Left kidney (tissue), 1 donor: ENCODE measurements at regions not wholly inside any gene's neighbourhood (a gene's known extent, or its start where the extent isn't known, plus 50 kb on each side); places are given as distances from the start of the nearest gene placed in this dataset.
"Not testable (repeated sequence)": the region's sequence is repeated elsewhere in the genome, so short reads cannot be mapped to it uniquely, and the experiment has no call there.

ENCODE experiments used
- DNase-seq: peaks from one replicate; pipeline ENCODE4 v3.0.0-alpha.2; 2013

DNA sequence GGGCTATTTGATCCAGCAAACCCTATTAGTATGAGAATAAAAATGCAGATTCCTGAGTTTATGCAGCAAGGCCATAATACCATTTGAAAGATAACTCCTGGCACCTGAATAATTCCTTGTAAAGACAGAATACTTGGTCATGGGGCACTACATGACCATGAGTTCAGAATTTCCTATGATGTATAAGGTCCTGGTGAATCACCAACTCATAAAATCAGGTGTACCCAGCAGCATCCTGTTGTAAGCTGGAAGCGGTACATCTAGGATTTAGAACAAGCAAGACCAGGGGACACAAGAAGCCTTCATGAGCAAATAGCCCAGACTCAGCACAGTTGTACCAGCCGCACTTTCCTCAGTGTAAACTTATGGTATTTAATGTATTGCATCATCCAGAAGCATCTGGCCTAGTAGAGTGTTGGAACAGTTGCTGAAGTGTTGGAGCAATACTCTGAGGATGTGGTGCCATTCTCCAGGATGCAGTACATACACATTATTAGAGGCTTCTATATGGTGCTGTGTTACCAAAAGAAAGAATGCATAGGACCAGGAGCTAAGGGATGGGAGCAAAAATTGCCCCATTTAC, 233.4 kb downstream of the SQOR start:
- DNase-seq: no peak

DNA sequence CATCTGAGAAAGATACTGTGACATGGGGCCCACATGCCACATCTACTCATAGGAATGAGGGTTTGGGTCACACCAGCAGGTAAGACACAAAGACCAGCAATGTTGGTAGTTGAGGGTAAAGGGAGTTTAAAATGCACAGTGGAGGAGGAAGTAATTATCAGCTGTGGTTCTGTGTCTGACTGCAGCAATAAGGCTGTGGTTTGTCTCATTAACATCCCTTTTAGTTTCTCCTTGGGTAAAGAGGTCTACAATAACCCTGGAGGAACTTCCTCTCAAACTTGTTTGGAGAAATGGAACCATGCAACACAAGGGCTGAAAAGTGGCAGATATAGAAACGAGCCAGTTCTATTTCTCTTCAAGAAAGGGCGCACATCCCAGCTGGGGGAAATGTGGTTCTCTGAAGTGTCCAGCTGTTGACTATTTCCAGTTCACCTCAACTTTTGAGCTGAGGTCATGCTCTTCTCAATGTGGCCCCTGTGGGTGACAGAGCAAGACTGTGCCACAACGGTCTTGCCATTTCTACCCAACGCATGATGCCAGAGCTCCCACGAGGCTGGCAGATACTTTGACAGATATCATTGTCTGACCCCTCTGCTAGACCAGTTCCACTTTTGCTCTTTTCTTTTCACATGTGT, 234.3 kb downstream of the SQOR start:
- DNase-seq: no peak

DNA sequence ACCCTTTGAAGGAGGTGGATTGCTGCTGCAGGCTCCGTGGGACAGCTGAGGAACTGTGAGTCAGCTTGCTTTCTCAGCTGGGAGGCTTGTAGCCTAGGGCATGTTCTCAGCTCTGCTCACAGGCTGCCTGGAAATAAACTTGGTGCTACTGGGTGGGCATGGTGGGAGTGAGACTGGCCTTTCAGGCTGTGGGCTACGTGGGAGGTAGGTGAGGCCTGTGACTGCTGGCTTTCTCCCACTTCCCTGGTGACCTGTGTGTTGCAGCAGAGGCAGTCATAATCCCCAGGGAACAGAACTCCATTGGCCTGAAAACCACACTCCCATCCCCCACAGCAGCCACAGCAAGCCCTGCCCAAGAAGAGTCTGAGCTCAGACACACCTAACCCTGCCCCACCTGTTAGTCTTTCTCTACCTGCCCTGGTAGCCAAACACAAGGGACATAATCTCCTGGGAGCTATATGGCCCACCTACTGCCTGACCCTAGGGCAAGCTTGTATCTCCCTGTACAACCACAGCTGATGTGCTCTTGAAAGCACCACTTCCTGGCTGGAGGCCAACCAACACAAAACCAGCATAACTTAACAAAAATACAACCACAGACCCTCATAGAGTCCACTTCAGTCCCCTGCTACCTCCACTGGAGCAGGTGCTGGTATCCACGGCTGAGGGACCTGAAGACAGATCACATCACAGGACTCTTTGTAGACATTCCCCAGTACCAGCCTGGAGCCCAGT, 236.5 kb downstream of the SQOR start:
- DNase-seq: no peak

DNA sequence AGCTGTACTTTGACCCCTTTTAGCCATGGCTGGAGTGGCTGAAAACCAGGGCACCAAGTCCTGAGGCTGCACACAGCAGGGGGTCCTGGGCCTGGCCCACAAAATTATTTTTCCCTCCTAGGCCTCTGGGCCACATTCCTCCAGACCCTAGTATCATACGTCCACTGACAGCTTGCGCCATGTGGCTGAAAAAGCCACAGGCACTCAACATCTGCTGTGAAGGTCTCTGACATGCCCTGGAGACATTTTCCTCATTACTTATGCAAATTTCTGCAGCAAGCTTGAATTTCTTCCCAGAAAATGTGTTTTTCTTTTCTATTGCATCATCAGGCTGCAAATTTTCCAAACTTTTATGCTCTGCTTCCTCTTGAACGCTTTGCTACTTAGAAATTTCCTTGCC, 239.0 kb downstream of the SQOR start:
- no peak for DNase-seq

DNA sequence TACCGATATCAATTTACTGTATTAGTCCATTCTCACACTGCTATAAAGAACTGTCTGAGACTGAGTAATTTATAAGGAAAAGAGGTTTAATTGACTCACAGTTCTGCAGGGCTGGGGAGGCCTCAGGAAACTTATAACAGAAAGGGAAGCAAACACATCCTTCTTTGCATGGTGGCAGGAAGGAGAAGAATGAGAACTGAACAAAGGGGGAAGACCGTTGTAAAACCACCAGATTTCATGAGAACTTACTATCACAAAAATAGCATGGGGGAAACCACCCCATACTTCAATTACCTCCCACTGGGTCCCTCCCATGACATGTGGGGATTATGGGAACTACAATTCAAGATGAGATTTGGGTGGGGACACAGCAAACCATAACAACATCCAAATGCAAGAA, 239.7 kb downstream of the SQOR start:
- not testable (repeated sequence) for DNase-seq

DNA sequence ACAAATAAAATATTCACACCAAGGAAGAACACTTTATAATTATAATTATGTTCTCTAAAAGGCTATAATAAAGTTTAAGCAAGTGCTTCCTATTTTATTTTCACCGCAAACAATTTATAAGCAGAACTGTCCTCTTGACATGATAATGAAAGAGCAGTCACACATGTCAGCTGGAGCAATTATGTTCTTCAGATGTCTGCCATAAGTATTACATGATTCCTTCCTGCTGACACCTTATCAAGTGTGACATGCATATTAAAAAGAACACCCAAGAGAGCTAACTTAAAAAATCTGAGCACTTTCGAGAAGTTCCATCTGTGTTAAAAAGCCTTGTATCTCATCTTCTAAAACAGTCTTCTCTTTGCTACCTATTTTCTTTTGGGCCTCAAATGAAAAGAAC, 249.5 kb downstream of the SQOR start:
- no peak for DNase-seq

DNA sequence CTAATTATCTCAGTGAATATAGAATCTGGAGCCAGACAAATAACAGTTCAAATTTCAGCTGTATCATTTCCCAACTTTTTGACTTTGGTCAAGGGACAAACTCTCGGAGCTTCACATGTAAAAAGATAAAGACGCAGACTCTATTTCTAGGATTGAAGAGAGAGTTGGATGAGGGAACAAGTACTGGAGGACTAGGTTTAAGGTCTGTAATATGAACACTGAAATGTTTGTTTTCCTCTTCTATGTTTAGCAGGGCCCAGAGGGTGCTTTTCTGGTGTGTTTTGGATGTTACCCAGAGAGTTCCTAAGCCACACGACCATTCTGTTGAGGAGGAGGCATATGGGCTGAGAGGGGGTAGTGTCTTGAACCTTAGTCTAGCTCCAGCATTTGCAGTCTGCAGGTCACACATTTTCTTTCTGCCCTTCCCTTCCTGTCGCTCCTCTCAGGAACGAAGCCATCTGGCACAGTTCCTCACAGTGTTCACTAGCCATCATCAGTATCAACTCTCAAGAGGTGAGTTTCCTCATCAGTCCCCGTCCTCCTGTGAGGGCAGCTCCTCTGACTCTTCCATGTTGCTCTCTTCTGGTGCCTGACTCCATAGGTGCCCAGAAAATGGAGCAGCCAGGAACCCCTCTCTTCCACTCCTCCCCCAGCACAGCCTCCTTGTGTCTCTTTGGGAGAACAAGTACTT, 250.1 kb downstream of the SQOR start:
- DNase-seq: no peak

DNA sequence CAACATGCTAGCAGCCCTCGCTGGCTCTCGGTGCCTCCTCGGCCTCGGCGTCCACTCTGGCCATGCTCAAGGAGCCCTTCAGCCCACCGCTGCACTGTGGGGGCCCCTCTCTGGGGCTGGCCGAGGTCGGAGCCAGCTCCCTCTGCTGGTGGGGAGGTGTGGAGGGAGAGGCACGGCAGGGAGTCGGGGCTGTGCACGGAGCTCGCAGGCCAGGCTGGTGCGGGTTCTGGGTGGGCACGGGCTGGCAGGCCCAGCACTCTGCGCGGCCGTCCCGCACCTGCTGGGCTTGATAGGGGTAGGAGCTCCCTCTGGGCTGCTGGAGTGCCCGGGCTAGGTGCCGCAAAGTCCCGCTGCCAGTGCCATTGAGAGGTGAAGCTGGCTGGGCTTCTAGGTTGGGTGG, 251.0 kb downstream of the SQOR start:
- DNase-seq: no peak

DNA sequence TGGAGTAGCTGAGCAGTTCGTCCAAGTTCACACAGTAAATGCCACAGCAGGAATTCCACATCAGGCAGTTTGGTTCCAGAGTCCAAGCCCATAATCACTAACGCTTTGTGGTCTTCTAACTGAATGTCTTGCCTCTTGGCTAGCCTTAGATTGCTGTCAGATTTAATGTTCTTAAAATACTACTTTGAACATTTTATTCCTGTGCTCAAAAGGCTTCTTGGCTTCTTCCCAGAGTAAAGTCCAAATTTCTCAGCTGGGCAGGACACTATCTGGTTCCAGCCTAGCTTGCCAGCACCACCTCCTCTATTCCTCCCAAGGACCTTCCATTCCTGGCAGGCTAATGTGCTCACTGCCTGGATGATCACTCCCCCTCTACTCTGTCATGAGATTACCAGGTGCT, 256.9 kb downstream of the SQOR start:
- no peak for DNase-seq

DNA sequence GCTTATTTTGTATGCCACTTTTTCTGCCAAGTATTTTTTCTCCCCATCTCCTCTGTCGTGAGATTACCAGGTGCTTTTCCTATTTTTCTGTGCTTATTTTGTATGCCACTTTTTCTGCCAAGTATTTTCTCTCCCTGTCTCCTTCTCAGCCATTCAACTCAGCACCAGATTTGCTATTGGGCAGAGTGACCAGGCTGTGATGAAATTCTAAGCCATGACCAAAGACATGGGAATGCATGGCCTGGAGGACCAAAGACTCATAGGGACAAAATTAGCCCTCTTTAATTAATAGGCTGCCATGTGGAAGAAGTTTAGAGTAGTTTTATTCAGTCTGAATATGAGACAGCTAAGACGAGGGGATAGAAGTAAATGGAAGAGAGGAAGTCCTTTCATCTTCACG, 257.4 kb downstream of the SQOR start:
- no peak for DNase-seq

DNA sequence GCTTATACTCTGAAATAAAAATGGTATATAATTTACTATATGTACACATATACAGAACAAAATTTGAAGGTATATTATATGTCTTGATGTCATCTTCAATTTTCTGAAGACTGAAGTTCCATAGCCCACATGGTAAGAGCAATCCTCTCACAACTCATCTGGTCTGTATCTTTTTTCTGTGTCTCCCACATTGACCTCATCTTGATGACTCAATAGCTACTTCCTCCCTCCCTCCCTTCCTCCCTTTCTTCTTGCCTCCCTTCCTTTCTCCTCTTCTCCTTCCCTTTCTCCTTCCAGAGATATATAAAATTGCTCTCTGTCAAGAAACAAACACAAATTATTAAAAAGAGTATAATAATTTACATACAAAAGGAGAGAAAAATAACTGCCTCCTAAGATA, 268.5 kb downstream of the SQOR start:
- no peak for DNase-seq

DNA sequence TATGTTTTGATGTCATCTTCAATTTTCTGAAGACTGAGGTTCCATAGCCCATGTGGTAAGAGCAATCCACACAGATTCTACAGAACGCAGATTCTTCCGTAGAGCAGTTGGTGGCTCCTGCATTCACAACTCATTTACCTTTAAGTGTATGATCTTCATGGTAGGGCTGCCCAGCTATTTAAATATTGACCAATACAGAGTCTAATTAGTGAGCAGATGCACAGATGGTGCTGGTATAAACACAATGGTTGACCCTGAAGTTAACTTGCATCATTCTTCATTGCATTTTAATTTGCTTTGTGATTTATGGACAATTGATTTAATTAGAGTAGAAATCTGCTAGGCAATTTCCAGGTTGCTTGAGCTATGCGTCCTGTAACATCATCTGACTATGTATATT, 269.2 kb downstream of the SQOR start:
- DNase-seq: no peak

DNA sequence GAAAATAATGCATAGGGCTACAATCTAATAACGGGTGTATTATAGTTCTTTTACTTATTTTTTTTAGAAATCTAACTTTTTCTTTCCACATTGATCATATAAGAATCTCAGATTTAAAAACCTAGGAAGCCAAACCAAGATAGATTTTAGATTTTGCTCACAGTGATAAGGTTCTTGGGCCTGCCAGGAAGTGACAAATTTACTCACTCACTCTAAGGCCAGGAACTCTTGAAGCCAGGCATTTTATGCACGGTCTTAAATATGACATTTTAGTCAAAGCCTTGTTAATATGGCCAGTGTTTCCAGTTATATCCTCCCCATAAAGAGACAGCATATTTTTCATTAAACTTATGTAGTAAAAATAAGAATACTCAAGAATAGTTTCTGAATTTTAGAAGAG, 271.4 kb downstream of the SQOR start:
- DNase-seq: no peak

DNA sequence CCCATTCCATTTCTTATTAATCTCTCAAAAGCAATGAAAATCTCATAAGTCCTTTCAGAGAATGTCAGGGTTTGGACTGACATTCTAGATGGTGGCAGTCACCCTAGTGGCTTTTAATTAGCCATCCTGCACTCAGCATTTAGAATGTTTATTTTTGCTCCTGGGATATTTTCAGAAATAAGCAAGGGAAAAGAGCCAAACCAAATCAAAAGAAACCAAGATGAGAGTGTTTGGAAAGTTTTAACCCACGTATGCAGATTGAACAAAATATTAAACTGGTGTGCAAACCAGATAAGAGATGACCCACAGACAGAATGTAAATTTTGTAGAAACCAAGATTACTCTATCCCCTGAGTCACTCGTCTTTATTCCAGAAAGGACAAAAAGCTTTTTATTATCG, 275.8 kb downstream of the SQOR start:
- no peak for DNase-seq

DNA sequence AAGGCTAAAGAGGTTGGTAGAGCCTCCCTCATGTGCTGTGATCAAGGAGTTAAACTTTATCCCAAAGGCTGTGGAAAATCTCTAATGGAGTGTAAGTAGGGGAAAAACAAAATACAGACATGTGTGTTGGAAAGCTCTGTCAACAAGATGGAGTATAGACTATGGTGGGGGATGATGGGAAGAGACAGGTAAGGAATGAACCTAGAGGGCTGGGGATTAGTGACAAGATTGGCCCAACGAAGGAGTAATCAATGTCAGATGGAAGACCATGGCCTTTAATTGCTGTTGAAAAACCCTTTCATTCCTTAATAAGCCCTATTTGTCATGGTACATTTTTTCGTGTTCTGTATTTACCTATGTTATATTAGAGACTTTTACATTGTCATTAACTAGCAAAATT, 278.6 kb downstream of the SQOR start:
- no peak for DNase-seq

DNA sequence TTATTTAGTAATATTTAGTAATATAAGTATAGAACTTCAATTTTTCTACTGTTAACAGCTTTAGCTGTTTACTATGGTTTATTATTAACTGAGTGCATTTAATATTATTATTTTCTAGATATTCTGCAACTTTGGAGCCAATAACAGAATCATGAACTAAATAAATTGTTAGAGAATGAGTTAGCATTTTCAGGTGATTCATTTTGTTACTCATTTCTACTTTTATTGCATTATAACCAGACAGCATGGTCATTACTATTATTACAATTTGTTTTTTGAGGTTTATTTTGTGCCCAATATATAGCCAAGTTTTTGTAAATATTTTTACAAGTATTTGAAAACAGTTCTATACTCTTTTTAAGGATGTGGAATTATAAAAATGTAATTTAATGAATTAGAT, 279.6 kb downstream of the SQOR start:
- no peak for DNase-seq

DNA sequence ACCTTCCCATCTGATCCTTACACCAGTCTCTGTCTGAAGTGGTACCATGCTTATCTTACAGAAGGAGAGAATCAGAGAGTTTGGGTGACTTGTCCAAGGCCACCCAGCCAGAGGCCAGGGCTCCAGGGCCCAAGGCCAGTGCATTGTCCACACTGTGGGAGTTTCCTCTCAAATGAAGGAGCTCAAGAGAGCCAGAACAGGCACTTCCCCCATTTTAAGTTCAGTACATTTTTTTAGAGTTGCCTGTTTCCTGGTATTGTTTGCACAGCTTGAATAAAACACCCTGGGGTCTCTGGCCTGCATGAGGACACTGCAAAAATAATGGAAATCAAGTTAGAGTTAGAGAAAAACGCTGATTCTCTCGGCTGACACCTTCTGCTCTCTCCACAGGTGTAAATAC, 284.0 kb downstream of the SQOR start:
- DNase-seq: no peak

DNA sequence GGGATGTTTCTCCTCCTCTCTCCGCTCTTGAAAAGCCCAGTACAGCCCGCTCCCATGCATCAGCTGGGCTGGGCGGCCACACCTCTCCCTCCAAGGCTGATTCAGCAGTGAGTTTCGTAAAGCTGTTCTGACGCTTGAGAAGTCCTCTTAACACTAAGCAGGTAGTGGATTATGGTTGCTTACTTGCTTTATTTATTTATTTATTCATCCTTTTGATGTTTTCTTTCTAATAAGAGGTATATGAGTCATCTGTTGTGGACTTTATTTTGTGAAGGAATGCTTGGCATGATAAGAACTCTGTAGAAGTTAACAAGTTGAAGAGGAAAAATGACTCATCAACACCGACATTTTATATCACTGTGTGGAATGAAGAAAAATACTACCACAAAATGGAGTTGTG, 285.0 kb downstream of the SQOR start:
- DNase-seq: no peak

DNA sequence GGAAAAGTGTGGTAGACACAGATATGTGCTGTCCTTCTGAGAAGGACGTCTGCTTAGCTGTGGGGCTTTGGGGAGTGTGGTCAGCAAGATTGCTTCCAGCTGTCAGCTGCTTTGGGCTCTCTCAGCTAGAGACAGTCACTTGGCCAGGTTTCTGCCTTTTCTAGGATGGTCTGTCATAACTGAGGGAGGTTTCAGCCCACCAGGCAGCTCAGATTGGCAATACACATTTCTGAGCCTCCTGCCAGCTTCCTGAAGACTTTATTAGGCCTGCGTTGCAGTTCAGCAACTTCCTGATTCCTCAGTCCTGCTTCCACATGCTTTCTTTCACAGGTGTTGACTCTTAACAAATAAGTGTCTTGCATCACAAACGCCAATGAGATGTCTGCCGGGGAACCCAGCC, 286.5 kb downstream of the SQOR start:
- DNase-seq: no peak

DNA sequence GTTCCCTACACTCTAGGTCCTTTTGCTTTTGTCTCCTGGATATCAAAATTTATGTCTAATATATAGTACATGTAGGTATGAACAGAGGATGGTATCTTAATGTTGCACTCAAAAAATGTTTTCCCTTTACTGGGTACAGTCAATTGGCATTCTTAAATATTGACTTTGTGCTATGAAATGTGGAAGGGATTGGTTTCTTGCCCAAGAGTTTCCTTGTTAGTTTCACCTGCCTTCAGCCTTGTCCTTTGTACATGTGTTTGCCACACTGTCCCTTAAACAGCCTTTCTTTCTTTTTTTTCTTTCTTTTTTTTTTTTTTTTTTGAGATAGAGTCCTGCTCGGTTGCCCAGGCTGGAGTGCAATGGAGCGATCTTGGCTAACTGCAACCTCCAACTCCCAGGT, 287.1 kb downstream of the SQOR start:
- no peak for DNase-seq

DNA sequence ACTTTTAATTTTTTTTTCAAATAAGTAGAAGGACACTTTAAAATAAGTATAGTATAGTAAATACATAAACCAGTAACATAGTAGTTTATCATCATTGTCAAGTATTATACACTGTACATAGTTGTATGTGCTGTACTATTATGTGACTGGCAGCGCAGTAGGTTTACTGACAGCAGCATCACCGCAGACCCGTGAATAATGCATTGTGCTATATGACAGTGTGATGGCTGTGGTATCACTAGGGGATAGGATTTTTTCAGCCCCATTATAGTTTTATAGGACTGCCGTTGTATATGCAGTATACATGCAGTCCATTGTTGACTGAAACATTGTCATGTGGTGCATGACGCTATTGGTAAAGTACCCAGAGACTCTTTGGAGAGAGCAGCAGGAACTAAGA, 306.5 kb downstream of the SQOR start:
- no peak for DNase-seq

DNA sequence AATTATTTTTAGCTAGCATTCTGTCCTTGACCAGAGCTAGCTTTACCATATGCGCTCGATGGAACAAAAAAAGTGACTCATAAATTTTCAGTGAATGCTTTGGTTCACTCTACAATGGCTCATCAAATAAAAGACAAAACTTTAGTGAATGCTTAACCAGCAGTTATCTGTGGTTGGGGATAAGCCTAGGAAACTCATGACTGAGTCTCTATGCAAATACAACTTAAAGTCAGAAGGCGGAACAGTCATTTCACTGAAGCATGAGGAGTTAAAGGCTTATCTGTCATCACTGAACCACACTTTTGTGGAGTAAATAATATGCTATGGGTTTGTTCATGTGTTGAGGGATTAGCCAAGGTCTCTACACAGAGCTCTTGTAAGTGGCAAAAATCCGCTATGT, 308.4 kb downstream of the SQOR start:
- DNase-seq: no peak

DNA sequence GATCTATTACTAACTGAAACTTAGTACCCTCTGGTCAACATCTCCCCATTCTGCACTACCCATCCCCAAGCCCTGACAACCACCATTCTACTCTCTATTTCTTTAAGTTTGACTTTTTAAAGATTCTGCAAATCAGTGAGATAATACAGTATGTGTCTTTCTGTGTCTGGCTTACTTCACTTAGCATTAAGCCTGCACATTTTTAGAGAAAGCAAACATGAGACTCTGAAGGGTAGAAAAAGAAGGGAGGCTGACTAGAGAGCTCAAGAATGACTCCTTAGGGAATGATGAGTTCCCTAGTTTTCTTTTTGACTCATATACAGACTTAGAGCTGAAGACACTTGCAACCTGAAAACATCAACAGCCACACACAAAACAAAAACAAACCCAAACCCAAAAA, 311.3 kb downstream of the SQOR start:
- no peak for DNase-seq
